Inferior parietal cortex (tissue), 1 donor: ENCODE measurements at regions not wholly inside any gene's neighbourhood (a gene's known extent, or its start where the extent isn't known, plus 50 kb on each side); places are given as distances from the start of the nearest gene placed in this dataset.
"Not testable (repeated sequence)": the region's sequence is repeated elsewhere in the genome, so short reads cannot be mapped to it uniquely, and the experiment has no call there.

ENCODE experiments used
- DNase-seq: peaks from one replicate; pipeline ENCODE4 v3.0.0-alpha.2; 2016; ENCODE audit errors: extremely low spot score

DNA sequence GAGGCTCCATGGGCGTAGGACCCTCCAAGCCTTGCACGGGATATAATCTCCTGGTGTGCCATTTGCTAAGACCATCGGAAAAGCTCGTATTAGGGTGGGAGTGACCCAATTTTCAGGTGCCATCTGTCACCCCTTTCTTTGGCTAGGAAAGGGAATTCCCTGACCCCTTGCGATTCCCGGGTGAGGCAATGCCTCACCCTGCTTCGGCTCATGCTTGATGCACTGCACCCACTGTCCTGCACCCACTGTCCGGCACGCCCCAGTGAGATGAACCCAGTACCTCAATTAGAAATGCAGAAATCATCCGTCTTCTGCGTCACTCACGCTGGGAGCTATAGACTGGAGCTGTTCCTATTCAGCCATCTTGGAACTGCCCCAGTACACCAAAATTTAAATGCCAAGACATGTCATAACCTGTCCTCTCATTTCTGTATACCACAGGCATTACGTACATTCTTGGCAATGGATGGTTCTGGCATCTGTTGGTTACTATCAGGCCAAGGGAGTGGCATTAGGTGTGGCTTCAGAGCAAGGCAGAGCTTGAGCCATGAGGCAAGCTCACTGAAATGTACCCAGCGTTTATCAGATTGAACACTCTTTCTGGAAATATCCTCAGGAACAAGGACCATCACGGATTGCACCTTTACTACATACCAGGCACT, 95.4 kb upstream of the GALNT18 start:
- DNase-seq = no peak

DNA sequence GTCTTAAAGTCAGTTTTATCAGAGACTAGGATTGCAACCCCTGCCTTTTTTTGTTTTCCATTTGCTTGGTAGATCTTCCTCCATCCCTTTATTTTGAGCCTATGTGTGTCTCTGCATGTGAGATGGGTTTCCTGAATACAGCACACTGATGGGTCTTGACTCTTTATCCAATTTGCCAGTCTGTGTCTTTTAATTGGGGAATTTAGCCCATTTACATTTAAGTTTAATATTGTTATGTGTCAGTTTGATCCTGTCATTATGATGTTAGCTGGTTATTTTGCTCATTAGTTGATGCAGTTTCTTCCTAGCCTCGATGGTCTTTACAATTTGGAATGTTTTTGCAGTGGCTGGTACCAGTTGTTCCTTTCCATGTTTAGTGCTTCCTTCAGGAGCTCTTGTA, 93.3 kb upstream of the GALNT18 start:
- DNase-seq = not testable (repeated sequence)

DNA sequence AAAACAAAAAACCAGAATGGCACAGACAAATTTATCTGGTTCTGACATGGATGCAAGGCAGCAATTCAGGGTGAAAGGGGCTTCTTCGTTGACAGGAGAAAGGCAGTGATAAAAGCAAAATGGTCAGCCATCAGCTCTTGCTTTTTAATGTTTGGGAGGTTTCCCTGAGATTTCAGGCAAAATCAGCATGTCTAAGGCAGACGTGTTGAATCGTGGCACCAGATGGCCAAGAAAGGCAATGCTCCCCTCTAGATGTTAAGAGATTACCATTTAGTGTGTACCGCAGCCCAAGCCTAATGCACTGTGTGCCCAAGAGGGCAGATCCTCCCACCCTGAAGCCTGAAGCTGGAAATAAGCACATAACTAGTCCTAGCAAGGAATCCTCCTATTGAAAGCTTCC, 88.8 kb upstream of the GALNT18 start:
- no peak for DNase-seq

DNA sequence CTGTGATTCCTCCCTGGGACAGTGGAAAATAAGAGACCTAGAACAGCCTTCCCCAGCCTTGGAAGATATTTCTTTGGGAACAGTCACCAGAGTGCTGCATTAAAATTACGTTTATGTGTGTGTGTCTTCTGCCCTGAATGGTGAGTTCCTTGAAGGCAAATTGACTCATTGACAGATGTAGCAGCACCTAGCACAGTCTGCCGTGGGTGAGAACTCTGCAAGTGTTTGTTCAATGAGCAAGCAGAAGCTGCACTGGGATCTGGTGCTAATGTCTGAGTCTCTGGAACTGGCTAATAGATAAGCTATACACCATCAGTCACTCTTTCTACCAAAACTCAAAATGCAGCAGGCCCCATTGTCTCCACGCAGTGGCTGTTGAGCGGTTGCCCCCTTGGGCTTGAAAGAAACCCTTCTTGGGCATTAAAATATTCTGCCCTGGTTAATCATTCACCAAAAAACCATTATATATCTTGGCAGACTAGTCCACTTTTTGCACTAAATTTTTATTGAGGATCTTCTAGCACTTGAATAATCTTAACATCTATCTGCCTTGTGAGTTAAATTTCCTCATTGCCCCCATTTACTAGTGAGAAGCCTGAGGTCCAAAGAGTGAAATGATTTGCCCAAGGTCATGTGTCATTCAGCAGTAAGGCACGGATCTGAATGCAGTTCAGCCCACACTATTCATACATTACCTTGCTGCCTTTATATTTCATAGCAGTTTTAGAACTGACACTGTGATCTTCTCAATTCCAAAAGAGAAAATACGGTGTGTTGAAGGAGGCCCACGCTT, 87.8 kb upstream of the GALNT18 start:
- DNase-seq = no peak

DNA sequence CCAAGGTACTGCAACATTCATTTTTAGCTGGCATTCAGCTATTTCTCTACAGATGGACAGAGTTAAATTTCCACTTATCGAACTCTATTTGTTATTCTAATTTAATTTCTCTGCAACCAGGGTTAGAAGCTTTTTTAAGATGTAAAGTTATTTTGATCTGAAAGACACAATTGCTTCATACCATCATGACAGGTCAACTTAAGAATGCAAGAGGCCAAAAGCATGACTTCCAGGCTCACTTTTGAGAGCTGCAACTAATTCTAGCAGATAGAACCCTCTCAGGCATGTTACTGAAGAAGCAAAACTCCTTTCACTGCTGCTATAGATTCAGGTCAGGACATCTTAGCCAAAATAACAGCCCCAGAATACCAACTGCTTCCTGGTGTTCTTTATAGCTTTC, 86.5 kb upstream of the GALNT18 start:
- no peak for DNase-seq

DNA sequence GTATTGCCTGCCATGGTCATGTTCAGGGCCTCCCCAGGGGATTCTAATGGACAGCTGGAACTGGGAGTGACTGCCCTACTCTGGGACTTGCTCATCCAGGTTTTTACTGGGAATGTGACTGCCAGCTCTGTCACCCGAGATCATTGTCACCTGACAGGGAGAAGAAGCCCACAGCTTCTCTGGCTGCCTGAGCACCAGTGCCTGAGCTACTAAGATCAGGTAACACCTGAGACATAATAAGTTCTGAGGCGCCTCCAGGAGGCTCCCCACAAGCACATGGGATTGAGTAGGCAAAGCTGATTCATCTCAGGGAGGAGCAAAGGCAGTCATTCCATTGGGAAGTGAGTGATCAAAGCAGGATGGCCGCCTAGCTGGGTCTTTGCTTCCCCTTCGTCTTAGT, 84.2 kb upstream of the GALNT18 start:
- no peak for DNase-seq

DNA sequence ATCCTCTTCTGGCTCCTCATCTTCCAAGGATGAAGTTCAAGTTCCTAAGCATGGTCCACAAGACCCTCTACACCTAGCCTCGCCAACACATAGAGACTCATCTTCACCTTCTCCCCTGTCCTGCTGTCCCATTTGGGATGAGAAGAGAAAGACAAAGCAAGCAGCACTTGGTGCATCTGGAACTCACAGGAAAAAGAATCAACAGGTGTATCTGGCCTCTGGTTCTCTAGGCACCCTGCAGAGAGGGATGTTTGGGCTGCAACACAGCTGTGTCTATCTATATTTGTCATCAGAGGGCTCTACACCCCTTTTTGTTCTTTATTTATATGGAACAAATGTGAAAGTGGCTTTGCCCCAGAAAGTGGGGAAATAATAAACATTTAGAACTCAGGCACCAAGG, 82.1 kb upstream of the GALNT18 start:
- DNase-seq = no peak

DNA sequence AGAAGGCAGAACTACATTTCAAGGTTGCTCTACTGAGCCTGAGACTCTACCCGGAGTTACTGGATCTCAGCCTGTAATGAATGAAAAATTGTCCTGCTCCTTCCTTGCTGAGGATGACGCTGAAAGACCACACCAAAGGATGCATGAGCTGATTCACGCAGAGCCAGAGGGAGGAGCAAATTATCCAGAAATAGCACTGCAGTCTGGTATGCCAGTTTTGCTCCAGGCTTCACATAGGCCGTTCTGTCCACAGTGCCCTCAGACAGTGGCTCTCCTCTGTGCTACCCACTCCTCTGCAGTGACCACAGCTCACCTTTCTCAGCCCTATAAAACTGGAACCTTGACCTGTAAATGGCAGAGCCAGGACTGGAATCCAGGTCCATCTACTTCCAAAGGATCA, 79.3 kb upstream of the GALNT18 start:
- DNase-seq = no peak

DNA sequence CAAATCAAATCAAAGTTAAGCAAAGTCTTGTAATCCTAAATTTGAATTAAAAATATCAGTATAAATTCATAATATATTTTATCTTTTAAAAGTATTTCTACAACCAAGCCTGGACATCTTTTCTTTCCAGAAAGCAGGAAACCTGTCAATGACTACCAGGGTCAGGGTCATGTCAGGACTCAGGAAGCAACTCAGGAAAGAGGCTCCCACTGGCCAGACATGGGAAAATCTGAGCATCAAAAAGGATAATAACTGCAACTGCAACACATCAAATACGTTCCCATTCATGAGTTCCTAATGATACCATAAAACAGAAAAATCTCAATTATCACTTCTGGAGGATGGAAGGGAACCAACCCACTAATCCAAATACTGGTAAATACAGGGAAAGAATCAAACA, 76.0 kb upstream of the GALNT18 start:
- DNase-seq = no peak

DNA sequence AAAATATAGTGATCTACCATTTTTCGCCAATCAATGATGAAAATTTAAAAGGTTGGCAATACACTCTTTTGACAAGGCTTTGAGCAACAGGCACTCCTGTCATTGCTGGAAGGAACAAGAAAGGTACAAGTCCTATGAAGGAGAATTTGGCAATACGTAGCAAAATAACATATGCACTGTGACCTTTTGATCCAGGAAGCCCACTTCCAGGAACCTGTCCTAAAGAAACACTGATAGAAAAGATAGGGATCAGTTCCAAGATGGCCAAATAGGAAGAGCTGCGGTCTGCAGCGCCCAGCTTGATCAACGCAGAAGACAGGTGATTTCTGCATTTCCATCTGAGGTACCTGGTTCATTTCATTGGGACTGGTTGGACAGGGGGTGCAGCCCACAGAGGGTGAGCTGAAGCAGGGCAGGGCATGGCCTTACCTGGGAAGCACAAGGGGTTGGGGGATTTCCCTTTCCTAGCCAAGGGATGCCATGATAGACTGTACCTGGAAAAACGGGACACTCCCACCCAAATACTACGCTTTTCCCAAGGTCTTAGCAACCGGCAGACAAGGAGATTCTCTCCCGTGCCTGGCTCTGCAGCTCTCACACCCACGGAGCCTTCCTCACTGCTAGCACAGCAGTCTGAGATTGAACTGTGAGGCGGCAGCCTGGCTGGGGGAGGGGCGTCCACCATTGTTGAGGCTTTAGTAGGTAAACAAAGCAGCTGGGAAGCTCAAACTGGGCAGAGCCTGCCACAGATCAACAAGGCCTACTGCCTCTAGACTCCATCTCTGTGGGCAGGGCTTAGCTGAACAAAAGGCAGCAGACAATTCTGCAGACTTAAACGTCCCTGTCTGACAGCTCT, 69.7 kb upstream of the GALNT18 start:
- DNase-seq = no peak

DNA sequence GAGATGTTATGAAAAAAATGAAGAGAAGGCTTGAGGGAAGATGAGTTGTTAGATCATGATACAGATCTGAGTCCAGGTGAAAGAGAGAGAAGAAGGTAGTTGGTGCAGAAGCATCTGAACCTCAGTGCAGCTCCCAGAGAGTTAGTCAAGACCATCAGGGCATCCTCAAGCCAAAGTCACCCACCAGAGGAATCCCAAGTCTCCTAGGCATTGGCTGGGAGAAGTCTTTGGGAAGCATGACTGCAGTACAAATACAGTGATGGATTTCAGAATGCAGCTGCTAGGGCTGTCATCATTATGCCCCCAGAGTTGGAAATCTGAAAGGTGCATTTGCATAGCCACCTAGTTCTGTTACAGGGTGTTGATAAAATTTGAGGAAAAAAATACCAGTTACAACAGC, 59.7 kb upstream of the GALNT18 start:
- DNase-seq = no peak

DNA sequence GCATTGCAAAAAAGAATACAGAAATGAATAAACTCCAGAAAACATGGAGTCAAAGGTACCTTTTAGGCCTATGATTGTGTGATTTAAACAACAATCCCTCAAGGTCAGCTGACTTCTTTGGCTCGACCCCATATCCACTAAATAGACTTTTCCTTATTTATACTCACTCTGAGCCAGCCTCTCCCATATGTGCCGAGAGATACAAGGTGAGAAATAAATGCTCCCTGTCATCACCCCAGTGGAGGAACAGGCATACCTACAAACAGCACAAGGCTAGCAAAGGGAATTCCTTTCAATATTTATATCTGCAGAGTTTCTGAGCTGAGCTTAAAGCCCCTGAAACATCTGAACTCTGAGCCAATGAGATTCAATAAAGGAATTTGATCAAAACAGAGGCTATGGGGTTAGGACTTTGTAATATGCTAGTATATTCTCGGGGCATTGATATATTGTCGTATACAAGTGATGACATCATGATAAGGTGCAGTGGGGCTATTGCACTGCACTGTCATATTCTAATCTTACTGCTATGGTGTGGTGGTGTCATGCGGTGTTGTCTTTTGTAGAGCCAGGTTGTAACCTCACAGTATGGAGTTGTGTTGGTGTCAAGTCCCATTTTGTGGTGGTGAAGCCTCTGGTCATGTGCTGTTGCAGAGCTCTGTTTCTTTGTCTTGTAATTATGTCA, 56.0 kb upstream of the GALNT18 start:
- DNase-seq = no peak

DNA sequence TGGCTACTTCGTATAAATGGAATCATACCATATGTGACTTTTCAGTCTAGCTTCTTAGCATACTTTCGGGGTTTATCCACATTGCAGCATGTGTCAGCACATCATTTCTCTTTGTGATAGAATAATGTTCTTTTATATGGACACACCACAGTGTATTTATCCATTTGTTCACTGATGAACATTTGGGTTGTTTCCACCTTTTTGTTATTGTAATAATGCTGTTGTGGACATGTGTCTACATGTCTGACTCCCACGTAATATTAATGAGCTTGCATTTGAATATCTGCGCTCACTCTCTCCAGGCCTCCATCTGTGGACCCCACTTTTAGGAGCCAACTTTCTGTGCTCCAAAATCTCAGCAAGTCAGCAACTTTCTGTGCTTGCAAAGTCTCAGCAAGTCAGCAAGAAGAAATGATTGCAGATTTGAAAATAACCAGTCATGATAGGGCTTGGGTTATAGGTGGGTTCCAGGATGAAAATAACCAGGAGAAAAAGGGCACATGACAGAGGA, 53.9 kb upstream of the GALNT18 start:
- DNase-seq = no peak

DNA sequence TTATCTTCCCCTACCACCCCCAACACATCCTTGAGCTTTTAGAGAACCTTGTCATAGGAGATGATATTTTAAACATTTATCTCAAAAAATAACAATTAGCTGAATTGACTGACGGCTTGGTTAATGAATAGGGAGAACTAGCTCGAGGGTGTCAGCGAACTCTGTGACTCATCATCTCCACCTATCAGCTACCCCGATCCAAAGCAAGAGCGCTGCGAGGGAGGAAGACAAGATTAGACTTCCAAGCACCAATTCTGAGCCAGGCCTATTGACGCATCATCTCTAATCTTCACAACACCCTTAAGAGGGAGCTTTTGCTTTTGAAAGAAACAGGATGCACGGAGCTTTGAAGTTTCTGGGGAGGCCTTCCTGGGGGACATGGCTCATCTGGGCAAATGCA, 51.0 kb upstream of the GALNT18 start:
- DNase-seq = no peak

DNA sequence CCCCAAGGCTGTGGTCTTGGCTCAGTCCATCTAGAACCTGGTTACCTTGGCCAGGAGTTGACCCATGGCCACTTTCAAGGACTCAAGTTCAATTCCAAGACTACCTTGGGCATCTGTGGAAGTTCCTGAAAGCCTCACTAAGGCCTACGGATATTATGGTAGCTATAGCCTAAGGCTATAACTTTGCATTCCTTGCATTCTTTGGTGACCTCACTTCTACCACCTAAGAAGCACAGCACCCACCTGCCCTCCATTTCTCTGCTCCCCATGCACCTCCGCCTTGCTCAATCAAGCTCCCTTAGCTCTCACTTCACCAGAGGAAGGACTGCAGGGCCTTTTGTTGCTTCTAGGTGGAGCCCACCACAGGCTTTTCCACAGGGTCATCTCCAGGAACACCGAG, 50.3 kb upstream of the GALNT18 start:
- no peak for DNase-seq
